ENCODE measurements at regions not wholly inside any gene's neighbourhood (a gene's known extent, or its start where the extent isn't known, plus 50 kb on each side); places are given as distances from the start of the nearest gene placed in this dataset.
"Not testable (repeated sequence)": the region's sequence is repeated elsewhere in the genome, so short reads cannot be mapped to it uniquely, and the experiment has no call there.

DNA sequence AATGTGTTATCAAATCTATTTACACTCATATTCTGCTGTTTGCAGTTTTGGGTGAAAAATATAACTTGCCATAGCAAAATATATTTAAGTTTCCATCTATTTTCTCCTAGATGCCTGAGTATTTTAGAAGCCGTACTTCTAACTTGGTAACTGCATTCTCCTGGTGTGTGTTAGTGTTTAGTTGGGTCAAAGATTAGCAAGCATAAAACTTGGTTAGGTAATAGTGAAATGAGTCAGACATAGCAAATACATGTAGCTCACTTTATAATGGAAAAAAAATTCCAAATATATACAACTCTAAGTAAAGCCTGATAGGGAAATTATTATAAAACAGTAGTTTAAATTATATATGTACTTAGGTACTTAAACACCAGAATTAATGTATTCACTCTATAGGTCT, 640.7 kb upstream of the ST8SIA4 start:
- no CpG with 5 or more reads among the region's 1 CpG for WGBS (ENCODE audit: insufficient coverage, insufficient read length)
- no peaks in the 10 kb centered on the region for H3K9me3 ChIP-seq (ENCODE audit: control insufficient read depth, insufficient read depth, low read length)
- H3K36me3 ChIP-seq (ENCODE audit: control insufficient read depth, insufficient read depth, low read length): no peaks in the 10 kb centered on the region
- H3K4me1 ChIP-seq (ENCODE audit: control insufficient read depth, insufficient read depth, low read length): no peaks in the 10 kb centered on the region
- no peak overlapping the region for H3K4me3 ChIP-seq (ENCODE audit: low read length)
- H3K27ac ChIP-seq (ENCODE audit: low read length): no peak overlapping the region
- no peaks in the 10 kb centered on the region for H3K27me3 ChIP-seq (ENCODE audit: control insufficient read depth, insufficient read depth, low read length)
- no peak for DNase-seq (ENCODE audit: low read depth, low spot score)

DNA sequence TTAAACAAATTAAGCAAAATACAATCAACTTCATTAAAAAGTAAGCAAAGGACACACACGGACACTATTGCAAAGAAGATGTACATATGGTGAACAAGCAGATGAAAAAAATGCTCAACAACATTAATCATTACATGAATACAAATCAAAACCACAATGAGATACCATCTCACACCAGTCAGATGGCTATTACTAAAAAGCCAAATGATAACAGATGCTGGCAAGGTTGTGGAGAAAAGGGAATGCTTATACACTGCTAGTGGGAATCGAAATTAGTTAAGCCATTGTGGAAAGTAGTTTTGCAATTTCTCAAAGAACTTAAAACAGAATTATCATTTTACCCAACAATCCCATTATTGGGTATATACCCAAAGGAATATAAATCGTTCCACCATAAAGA, 636.2 kb upstream of the ST8SIA4 start:
- Histone ChIP-seq H3K4me1 (ENCODE audit: control insufficient read depth, insufficient read depth, low read length) (0 out of 2 replicates have a peak, but pooled peaks cover 2% of the 10 kb centered on the region), H3K27me3 (ENCODE audit: control insufficient read depth, insufficient read depth, low read length) (no peaks in the 10 kb centered on the region), H3K9me3 (ENCODE audit: control insufficient read depth, insufficient read depth, low read length) (no peaks in the 10 kb centered on the region), H3K27ac (ENCODE audit: low read length) (no peak overlapping the region), H3K4me3 (ENCODE audit: low read length) (no peak overlapping the region), H3K36me3 (ENCODE audit: control insufficient read depth, insufficient read depth, low read length) (no peaks in the 10 kb centered on the region)
- WGBS (ENCODE audit: insufficient coverage, insufficient read length): no CpG with 5 or more reads among the region's 3 CpGs
- no peak for DNase-seq (ENCODE audit: low read depth, low spot score)

DNA sequence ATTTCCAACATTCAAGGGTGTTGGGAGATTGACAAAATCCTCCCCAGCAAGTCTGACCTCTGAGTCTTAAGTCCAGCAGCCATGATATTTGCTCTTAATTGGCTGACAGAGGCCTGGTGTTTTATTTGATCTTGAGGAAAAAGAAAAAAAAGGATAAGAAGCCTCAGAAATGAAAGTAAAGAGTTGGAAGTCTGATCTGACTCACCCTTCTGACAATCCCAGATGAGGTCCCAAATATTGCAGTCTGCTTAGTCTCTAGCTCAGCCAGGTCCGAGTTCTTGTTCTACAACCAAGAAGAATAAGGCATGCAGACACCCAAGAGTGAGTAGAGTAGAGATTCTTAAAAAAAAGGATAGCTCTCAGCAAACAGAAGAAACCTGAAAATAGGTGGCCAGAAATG, 632.5 kb upstream of the ST8SIA4 start:
- H3K27ac ChIP-seq (ENCODE audit: low read length): no peak overlapping the region
- H3K9me3 ChIP-seq (ENCODE audit: control insufficient read depth, insufficient read depth, low read length): no peaks in the 10 kb centered on the region
- no peak overlapping the region for H3K4me3 ChIP-seq (ENCODE audit: low read length)
- WGBS (ENCODE audit: insufficient coverage, insufficient read length): no CpG with 5 or more reads among the region's 1 CpG
- no peaks in the 10 kb centered on the region for H3K27me3 ChIP-seq (ENCODE audit: control insufficient read depth, insufficient read depth, low read length)
- H3K4me1 ChIP-seq (ENCODE audit: control insufficient read depth, insufficient read depth, low read length): 0 out of 2 replicates have a peak, but pooled peaks cover 2% of the 10 kb centered on the region
- no peak for DNase-seq (ENCODE audit: low read depth, low spot score)
- H3K36me3 ChIP-seq (ENCODE audit: control insufficient read depth, insufficient read depth, low read length): no peaks in the 10 kb centered on the region

DNA sequence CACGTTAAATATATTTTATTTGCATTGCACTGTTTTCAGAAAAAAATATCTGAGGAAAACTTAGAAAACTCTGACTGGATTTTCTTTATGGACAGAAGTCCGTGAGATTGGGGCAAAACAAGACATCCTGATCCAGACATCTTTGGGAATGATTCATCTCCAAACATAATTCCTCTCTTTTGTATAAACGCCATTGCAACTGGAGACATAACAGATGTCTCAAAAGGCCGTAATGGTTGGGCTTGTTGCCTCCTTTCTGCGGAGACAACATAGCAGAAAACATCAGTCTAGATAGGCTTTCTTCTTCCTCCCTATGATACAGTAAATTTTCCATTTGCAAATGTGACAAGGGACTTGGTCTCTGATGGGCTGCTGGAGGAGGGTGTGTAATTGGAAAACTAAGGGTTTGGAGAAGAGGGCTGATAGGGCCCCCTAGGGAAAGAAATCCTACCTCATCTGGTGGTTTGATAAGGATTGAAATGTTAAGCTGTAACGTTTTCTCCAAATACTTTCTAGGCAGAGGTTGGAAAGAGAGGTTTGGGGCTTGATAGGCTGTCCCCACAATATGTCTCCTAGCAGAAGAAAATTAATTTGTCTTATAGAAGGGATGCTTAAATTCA, 631.5 kb upstream of the ST8SIA4 start:
- H3K27ac ChIP-seq (ENCODE audit: low read length): no peak overlapping the region
- no peak for DNase-seq (ENCODE audit: low read depth, low spot score)
- no CpG with 5 or more reads among the region's 6 CpGs for WGBS (ENCODE audit: insufficient coverage, insufficient read length)
- no peaks in the 10 kb centered on the region for H3K9me3 ChIP-seq (ENCODE audit: control insufficient read depth, insufficient read depth, low read length)
- no peaks in the 10 kb centered on the region for H3K36me3 ChIP-seq (ENCODE audit: control insufficient read depth, insufficient read depth, low read length)
- no peak overlapping the region for H3K4me3 ChIP-seq (ENCODE audit: low read length)
- 0 out of 2 replicates have a peak, but pooled peaks cover 2% of the 10 kb centered on the region for H3K4me1 ChIP-seq (ENCODE audit: control insufficient read depth, insufficient read depth, low read length)
- no peaks in the 10 kb centered on the region for H3K27me3 ChIP-seq (ENCODE audit: control insufficient read depth, insufficient read depth, low read length)

DNA sequence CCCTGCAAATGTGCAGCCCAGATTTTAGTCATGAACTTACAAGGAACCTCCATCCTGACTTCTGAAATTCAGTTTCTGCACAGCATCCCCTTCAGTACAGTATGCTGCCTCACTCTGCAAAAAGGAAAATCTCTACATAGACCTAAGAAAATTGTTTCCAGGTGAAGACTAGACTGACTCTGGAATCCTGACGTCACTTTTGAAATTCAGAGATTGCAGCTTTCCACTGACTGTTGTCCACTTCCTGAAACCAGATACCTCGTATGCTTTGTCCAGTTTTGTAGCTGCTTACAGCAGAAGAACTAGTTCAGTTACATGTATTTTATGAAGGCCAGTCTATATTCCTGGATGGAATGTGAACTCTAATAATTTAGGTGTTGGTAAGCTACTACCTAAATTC, 629.3 kb upstream of the ST8SIA4 start:
- no peaks in the 10 kb centered on the region for H3K4me1 ChIP-seq (ENCODE audit: control insufficient read depth, insufficient read depth, low read length)
- WGBS (ENCODE audit: insufficient coverage, insufficient read length): no CpG with 5 or more reads among the region's 2 CpGs
- H3K4me3 ChIP-seq (ENCODE audit: low read length): no peak overlapping the region
- DNase-seq (ENCODE audit: low read depth, low spot score): no peak
- no peak overlapping the region for H3K27ac ChIP-seq (ENCODE audit: low read length)
- no peaks in the 10 kb centered on the region for H3K9me3 ChIP-seq (ENCODE audit: control insufficient read depth, insufficient read depth, low read length)
- no peaks in the 10 kb centered on the region for H3K27me3 ChIP-seq (ENCODE audit: control insufficient read depth, insufficient read depth, low read length)
- H3K36me3 ChIP-seq (ENCODE audit: control insufficient read depth, insufficient read depth, low read length): no peaks in the 10 kb centered on the region

DNA sequence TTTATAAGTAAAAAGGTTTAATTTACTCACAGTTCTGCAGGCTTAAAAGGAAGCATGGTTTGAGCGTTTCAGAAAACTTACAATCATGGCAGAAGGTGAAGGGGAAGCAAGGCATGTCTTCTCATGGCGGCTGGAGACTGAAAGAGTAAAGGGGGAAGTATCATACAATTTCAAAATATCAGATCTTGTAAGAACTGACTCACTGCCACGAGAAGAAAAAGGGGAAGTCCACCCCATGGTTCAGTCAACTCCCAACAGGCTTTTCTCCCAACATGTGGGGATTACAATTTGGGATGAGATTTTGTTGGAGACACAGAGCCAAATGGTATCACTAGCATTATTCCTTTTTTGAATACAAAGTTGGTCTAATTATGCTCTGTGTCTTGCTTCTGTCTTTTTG, 627.9 kb upstream of the ST8SIA4 start:
- Histone ChIP-seq H3K36me3 (ENCODE audit: control insufficient read depth, insufficient read depth, low read length) (no peaks in the 10 kb centered on the region), H3K4me1 (ENCODE audit: control insufficient read depth, insufficient read depth, low read length) (no peaks in the 10 kb centered on the region), H3K27ac (ENCODE audit: low read length) (no peak overlapping the region), H3K27me3 (ENCODE audit: control insufficient read depth, insufficient read depth, low read length) (no peaks in the 10 kb centered on the region), H3K9me3 (ENCODE audit: control insufficient read depth, insufficient read depth, low read length) (no peaks in the 10 kb centered on the region), H3K4me3 (ENCODE audit: low read length) (no peak overlapping the region)
- no peak for DNase-seq (ENCODE audit: low read depth, low spot score)
- WGBS (ENCODE audit: insufficient coverage, insufficient read length): no CpG with 5 or more reads among the region's 3 CpGs

DNA sequence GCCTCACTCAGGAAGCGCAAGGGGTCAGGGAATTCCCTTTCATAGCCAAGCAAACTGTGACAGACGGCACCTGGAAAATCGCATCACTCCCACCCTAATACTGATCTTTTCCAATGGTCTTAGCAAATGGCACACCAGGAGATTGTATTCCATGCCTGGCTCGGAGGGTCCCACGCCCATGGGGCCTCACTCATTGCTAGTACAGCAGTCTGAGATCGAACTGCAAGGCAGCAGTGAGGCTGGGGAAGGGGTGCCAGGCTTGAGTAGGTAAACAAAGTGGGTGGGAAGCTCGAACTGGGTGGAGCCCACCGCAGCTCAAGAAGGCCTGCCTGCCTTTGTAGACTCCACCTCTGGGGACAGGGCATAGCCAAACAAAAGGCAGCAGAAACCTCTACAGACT, 626.0 kb upstream of the ST8SIA4 start:
- not testable (repeated sequence) for H3K9me3 ChIP-seq (ENCODE audit: control insufficient read depth, insufficient read depth, low read length); H3K4me1 ChIP-seq (ENCODE audit: control insufficient read depth, insufficient read depth, low read length); H3K27ac ChIP-seq (ENCODE audit: low read length); DNase-seq (ENCODE audit: low read depth, low spot score); H3K36me3 ChIP-seq (ENCODE audit: control insufficient read depth, insufficient read depth, low read length); H3K27me3 ChIP-seq (ENCODE audit: control insufficient read depth, insufficient read depth, low read length); H3K4me3 ChIP-seq (ENCODE audit: low read length)
- no CpG with 5 or more reads among the region's 8 CpGs for whole genome bisulfite sequencing (ENCODE audit: insufficient coverage, insufficient read length)

DNA sequence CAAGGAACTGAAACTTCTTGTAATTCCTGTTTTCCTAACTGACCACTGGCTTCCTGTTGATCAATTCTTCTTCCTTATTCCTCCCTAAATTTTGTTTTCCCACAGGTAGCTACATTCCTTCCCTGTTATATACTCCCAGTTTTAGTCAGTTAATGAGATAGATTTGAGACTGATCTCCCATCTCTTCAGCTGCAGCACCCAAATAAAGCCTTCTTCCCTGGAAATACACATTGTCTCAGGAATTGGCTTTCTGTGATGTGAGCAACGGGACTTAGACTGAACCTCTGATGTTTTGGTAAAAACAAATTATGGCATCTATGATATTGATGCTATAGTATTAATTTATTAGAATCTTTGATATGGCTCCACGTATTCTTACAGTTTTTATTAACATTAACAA, 617.3 kb upstream of the ST8SIA4 start:
- no peak for DNase-seq (ENCODE audit: low read depth, low spot score)
- no CpG with 5 or more reads among the region's 2 CpGs for WGBS (ENCODE audit: insufficient coverage, insufficient read length)
- no peaks in the 10 kb centered on the region for H3K27me3 ChIP-seq (ENCODE audit: control insufficient read depth, insufficient read depth, low read length)
- no peaks in the 10 kb centered on the region for H3K4me1 ChIP-seq (ENCODE audit: control insufficient read depth, insufficient read depth, low read length)
- H3K27ac ChIP-seq (ENCODE audit: low read length): no peak overlapping the region
- H3K4me3 ChIP-seq (ENCODE audit: low read length): no peak overlapping the region
- no peaks in the 10 kb centered on the region for H3K9me3 ChIP-seq (ENCODE audit: control insufficient read depth, insufficient read depth, low read length)
- no peaks in the 10 kb centered on the region for H3K36me3 ChIP-seq (ENCODE audit: control insufficient read depth, insufficient read depth, low read length)

DNA sequence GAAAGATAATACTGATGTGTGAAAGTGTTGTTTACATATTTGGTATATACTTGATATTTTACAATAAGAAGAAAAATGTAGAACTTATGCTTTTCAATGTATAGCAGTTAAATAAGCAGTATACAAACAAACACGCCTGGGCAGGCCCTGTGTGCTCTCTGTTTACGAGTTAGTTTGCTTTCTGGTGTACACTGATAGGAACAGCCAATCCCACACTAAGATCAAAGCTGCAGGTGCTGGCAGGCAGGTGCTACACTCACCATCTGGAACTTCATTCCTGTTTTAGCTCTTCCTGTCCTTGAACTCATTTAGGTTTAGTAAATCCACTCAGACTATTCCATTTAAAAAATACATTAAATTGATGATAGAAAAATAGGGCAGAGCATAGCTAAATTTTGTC, 614.7 kb upstream of the ST8SIA4 start:
- H3K4me1 ChIP-seq (ENCODE audit: control insufficient read depth, insufficient read depth, low read length): no peaks in the 10 kb centered on the region
- DNase-seq (ENCODE audit: low read depth, low spot score): no peak
- H3K4me3 ChIP-seq (ENCODE audit: low read length): no peak overlapping the region
- no peaks in the 10 kb centered on the region for H3K9me3 ChIP-seq (ENCODE audit: control insufficient read depth, insufficient read depth, low read length)
- no peaks in the 10 kb centered on the region for H3K36me3 ChIP-seq (ENCODE audit: control insufficient read depth, insufficient read depth, low read length)
- no CpG with 5 or more reads among the region's 2 CpGs for WGBS (ENCODE audit: insufficient coverage, insufficient read length)
- H3K27me3 ChIP-seq (ENCODE audit: control insufficient read depth, insufficient read depth, low read length): no peaks in the 10 kb centered on the region
- H3K27ac ChIP-seq (ENCODE audit: low read length): no peak overlapping the region

DNA sequence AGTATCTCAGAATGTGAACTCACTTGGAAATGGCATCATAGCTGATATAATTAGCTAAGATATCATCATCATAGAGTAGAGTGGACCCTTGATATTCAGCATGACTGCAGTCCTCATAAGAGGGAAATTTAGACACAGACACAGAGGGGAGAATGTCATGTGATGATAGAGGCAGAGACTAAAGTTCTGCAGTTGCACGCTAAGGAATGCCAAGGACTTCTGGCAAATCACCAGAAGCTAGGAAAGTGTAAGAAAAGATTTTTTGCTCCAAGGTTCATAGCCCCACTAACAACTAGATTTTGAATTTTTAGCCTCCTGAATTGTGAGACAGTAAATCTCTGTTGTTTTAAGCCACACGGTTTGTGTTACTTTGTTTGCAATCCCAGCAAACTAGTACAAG, 612.6 kb upstream of the ST8SIA4 start:
- Histone ChIP-seq H3K27ac (ENCODE audit: low read length) (no peak overlapping the region), H3K9me3 (ENCODE audit: control insufficient read depth, insufficient read depth, low read length) (no peaks in the 10 kb centered on the region), H3K36me3 (ENCODE audit: control insufficient read depth, insufficient read depth, low read length) (no peaks in the 10 kb centered on the region), H3K4me3 (ENCODE audit: low read length) (no peak overlapping the region), H3K4me1 (ENCODE audit: control insufficient read depth, insufficient read depth, low read length) (no peaks in the 10 kb centered on the region), H3K27me3 (ENCODE audit: control insufficient read depth, insufficient read depth, low read length) (no peaks in the 10 kb centered on the region)
- DNase-seq (ENCODE audit: low read depth, low spot score): no peak
- WGBS (ENCODE audit: insufficient coverage, insufficient read length): no CpG with 5 or more reads among the region's 2 CpGs

DNA sequence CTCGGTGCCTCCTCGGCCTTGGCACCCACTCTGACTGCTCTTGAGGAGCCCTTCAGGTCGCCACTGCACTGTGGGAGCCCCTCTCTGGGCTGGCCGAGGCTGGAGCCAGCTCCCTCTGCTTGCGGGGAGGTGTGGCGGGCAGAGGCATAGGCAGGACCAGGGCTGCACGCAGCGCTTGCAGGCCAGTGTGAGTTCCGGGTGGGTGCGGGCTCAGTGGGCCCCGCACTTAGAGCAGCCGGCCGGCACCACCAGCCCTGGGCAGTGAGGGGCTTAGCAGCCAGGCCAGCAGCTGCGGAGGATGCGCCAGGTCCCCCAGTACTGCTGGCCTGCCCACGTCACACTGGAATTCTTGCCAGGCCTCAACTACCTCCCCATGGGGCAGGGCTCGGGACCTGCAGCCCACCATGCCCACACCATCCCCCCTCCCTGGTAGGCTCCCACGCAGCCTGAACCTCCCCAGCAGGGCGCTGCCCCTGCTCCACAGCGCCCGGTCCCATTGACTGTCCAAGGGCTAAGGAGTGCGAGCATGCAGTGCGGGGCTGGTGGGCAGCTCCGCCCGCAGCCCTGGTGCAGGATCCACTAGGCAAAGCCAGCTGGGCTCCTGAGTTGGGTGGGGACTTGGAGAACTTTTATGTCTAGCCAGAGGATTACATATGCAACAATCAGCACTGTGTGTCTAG, 602.9 kb upstream of the ST8SIA4 start:
- Histone ChIP-seq H3K27ac (ENCODE audit: low read length) (no peak overlapping the region), H3K36me3 (ENCODE audit: control insufficient read depth, insufficient read depth, low read length) (no peaks in the 10 kb centered on the region), H3K4me3 (ENCODE audit: low read length) (no peak overlapping the region), H3K9me3 (ENCODE audit: control insufficient read depth, insufficient read depth, low read length) (peaks cover 4% of the 10 kb centered on the region; the same call in 1 of the 2 replicates), H3K27me3 (ENCODE audit: control insufficient read depth, insufficient read depth, low read length) (no peaks in the 10 kb centered on the region), H3K4me1 (ENCODE audit: control insufficient read depth, insufficient read depth, low read length) (no peaks in the 10 kb centered on the region)
- DNase-seq (ENCODE audit: low read depth, low spot score): no peak
- WGBS (ENCODE audit: insufficient coverage, insufficient read length): no CpG with 5 or more reads among the region's 25 CpGs

Data from iPS DF 6.9 (cell line).